Gastrocnemius medialis (tissue), 4 donors: ENCODE measurements at regions not wholly inside any gene's neighbourhood (a gene's known extent, or its start where the extent isn't known, plus 50 kb on each side); places are given as distances from the start of the nearest gene placed in this dataset.

ENCODE experiments used
- ATAC-seq, 2 donors: fragments of 150-250 bp; one replicate each; pipeline ENCODE4 v1.9.1; 2016
- DNase-seq, 2 donors: peaks; one replicate each; pipeline ENCODE4 v3.0.0-alpha.2; 2019
- H3K27ac ChIP-seq, 4 donors: fragments of 200-600 bp; sonication (generic); 1 replicate in 1 of 4; 2 replicates in 3 of 4; pipeline ENCODE4 v1.5.1; 2016 to 2018; ENCODE audit warnings: mild to moderate bottlenecking in 2 of 4, moderate library complexity in 1 of 4
- H3K27me3 ChIP-seq, 3 donors: fragments of 200-600 bp; sonication (generic) in 2 of 3; 1 replicate in 1 of 3; 2 replicates in 2 of 3; pipeline versions ENCODE4 v1.5.1 to v1.6.0; 2016 to 2019; ENCODE audit warnings: mild to moderate bottlenecking in 1 of 3, moderate library complexity in 1 of 3
- H3K36me3 ChIP-seq, 2 donors: fragments of 200-600 bp; sonication (generic) in 1 of 2; one replicate each; pipeline ENCODE4 v1.5.1; 2017 to 2018
- H3K4me1 ChIP-seq, 2 donors: fragments of 200-600 bp; sonication (generic) in 1 of 2; one replicate each; pipeline ENCODE4 v1.5.1; 2016 to 2017; ENCODE audit warnings: mild to moderate bottlenecking in 2 of 2
- H3K4me3 ChIP-seq, 4 donors: fragments of 200-600 bp; sonication (generic) in 3 of 4; 1 replicate in 1 of 4; 2 replicates in 3 of 4; pipeline ENCODE4 v1.5.1; 2016 to 2019; ENCODE audit warnings: mild to moderate bottlenecking in 2 of 4
- H3K9me3 ChIP-seq, 3 donors: fragments of 200-600 bp; sonication (generic) in 2 of 3; 1 replicate in 1 of 3; 2 replicates in 2 of 3; pipeline ENCODE4 v1.5.1; 2016 to 2019
- CTCF ChIP-seq, 5 experiments: fragments of 450-650 bp in 3 of 5; fragments of 200-600 bp in 2 of 5; sonication (generic) in 2 of 5; IDR thresholded peaks in 4 of 5; conservative IDR thresholded peaks in 1 of 5; 1 replicate in 4 of 5; 2 replicates in 1 of 5; pipeline ENCODE4 v1.5.1; 2016 to 2019; ENCODE audit warnings: antibody characterized with exemption in 5 of 5, mild to moderate bottlenecking in 3 of 5, moderate library complexity in 3 of 5
- POLR2A ChIP-seq, 2 donors: fragments of 450-650 bp; IDR thresholded peaks; one replicate each; pipeline ENCODE4 v1.6.1; 2017; ENCODE audit warnings: antibody characterized with exemption in 2 of 2, mild to moderate bottlenecking in 2 of 2, moderate library complexity in 2 of 2
- in situ Hi-C, 4 donors: fragments of 200-750 bp; cut with MboI; loops; one replicate each; pipeline versions ENCODE4 v1.15.0 to v1.8.0; 2017; ENCODE audit warnings: low sequenced_read_pairs in 4 of 4
- intact Hi-C: fragments of 100-400 bp; cut with DNase I; formaldehyde crosslinking; loops from one replicate; pipeline ENCODE4 v1.15.1; 2023; ENCODE audit warnings: low total_unique reads

- peak in 1 of 2 donors; percentile 13 for DNase-seq
- Histone ChIP-seq H3K27me3 (no peaks in the 10 kb centered on the region), H3K4me1 (no peaks in the 10 kb centered on the region), H3K27ac (peak overlapping the region in 2 of 4 donors; percentile 0 to 50), H3K4me3 (no peak overlapping the region), H3K9me3 (no peaks in the 10 kb centered on the region), H3K36me3 (no peaks in the 10 kb centered on the region)
- intact Hi-C loops, result loop anchor here (1.0 to 2.0 kb wide), 2 partner anchors 249 to 827 kb away; no protein-coding TSS in a partner anchor
- TF ChIP-seq POLR2A (IDR thresholded peaks at IDR 0.05), result no peak
- in situ Hi-C loops, result loop anchor here in 3 of 4 donors (10.0 to 25.0 kb wide), 4 partner anchors 254 to 831 kb away; no protein-coding TSS in a partner anchor
- peak; percentile 59 to 69 for ATAC-seq
Observed at GRCh38 chr2:147083664-147084063, 761.2 kb upstream of the ACVR2A start.

GRCh38 chr2:147082850-147083522 is 761.8 kb upstream of the ACVR2A start:
- H3K4me1 ChIP-seq, result no peaks in the 10 kb centered on the region
- H3K27ac ChIP-seq, result peak overlapping the region in 2 of 4 donors; percentile 0 to 50
- peak; percentile 9 to 20 for DNase-seq
- TF ChIP-seq POLR2A (IDR thresholded peaks at IDR 0.05) (no peak), CTCF (IDR thresholded peaks at IDR 0.05 in 4 of 5, conservative IDR thresholded peaks at IDR 0.05 in 1 of 5) (peak; percentile 72 to 88 (median 86))
- in situ Hi-C loops, result loop anchor here in 3 of 4 donors (10.0 to 25.0 kb wide), 4 partner anchors 254 to 832 kb away; no protein-coding TSS in a partner anchor
- H3K27me3 ChIP-seq, result no peaks in the 10 kb centered on the region
- no peaks in the 10 kb centered on the region for H3K9me3 ChIP-seq
- no peak overlapping the region for H3K4me3 ChIP-seq
- no peaks in the 10 kb centered on the region for H3K36me3 ChIP-seq
- peak; percentile 68 to 74 for ATAC-seq
- intact Hi-C loops, result loop anchor here (1.0 to 2.0 kb wide), 2 partner anchors 249 to 828 kb away; no protein-coding TSS in a partner anchor

- Histone ChIP-seq H3K27me3 (no peaks in the 10 kb centered on the region), H3K27ac (no peak overlapping the region), H3K9me3 (no peaks in the 10 kb centered on the region), H3K4me1 (no peaks in the 10 kb centered on the region), H3K36me3 (no peaks in the 10 kb centered on the region), H3K4me3 (no peak overlapping the region)
- ATAC-seq (no peak), DNase-seq (no peak)
- TF ChIP-seq CTCF (IDR thresholded peaks at IDR 0.05 in 4 of 5, conservative IDR thresholded peaks at IDR 0.05 in 1 of 5) (no peak), POLR2A (IDR thresholded peaks at IDR 0.05) (no peak)
- intact Hi-C loops (loop anchor here (2.0 kb wide), 1 partner anchor 829 kb away; no protein-coding TSS in a partner anchor), in situ Hi-C loops (loop anchor here in 3 of 4 donors (10.0 to 25.0 kb wide), 4 partner anchors 255 to 833 kb away; no protein-coding TSS in a partner anchor)
Observed at GRCh38 chr2:147081831-147082230, 763.0 kb upstream of the ACVR2A start.

GRCh38 chr2:147076634-147077033 is 768.2 kb upstream of the ACVR2A start:
- Histone ChIP-seq H3K27ac (no peak overlapping the region), H3K27me3 (no peaks in the 10 kb centered on the region), H3K4me3 (no peak overlapping the region), H3K4me1 (no peaks in the 10 kb centered on the region), H3K36me3 (no peaks in the 10 kb centered on the region), H3K9me3 (no peaks in the 10 kb centered on the region)
- TF ChIP-seq CTCF (IDR thresholded peaks at IDR 0.05 in 4 of 5, conservative IDR thresholded peaks at IDR 0.05 in 1 of 5) (no peak), POLR2A (IDR thresholded peaks at IDR 0.05) (no peak)
- ATAC-seq (no peak), DNase-seq (peak in 1 of 2 donors; percentile 11)
- intact Hi-C loops, result no loop called here
- in situ Hi-C loops, result loop anchor here in 2 of 4 donors (25.0 kb wide), 2 partner anchors 261 to 836 kb away; no protein-coding TSS in a partner anchor

GRCh38 chr2:147068071-147068470 is 776.8 kb upstream of the ACVR2A start:
- no peak overlapping the region for H3K4me3 ChIP-seq
- in situ Hi-C loops, result no loop called here
- intact Hi-C loops, result no loop called here
- TF ChIP-seq CTCF (IDR thresholded peaks at IDR 0.05 in 4 of 5, conservative IDR thresholded peaks at IDR 0.05 in 1 of 5) (no peak), POLR2A (IDR thresholded peaks at IDR 0.05) (no peak)
- DNase-seq (no peak), ATAC-seq (no peak)
- no peaks in the 10 kb centered on the region for H3K27me3 ChIP-seq
- H3K9me3 ChIP-seq, result no peaks in the 10 kb centered on the region
- no peaks in the 10 kb centered on the region for H3K4me1 ChIP-seq
- no peak overlapping the region for H3K27ac ChIP-seq
- H3K36me3 ChIP-seq, result no peaks in the 10 kb centered on the region
